Astrocyte of the cerebellum (primary cell): ENCODE measurements at regions not wholly inside any gene's neighbourhood (a gene's known extent, or its start where the extent isn't known, plus 50 kb on each side); places are given as distances from the start of the nearest gene placed in this dataset.

ENCODE experiments used
- DNase-seq: peaks from one replicate; pipeline ENCODE4 v3.0.0-alpha.2; 2011; ENCODE audit warnings: low read depth
- H3K4me3 ChIP-seq: 2 replicates; pipeline ENCODE4 v1.5.1; 2011; ENCODE audit warnings: mild to moderate bottlenecking, low read depth, low read length, moderate library complexity
- CTCF ChIP-seq: IDR thresholded peaks from 2 replicates; pipeline ENCODE4 v1.5.1; 2012; ENCODE audit warnings: low read length, low read depth, moderate library complexity, mild to moderate bottlenecking; ENCODE audit errors: missing control alignments
- in situ Hi-C: cut with HindIII; loops from 2 replicates; pipeline ENCODE4 v1.10.0; 2017; ENCODE audit warnings: low sequenced_read_pairs

DNA sequence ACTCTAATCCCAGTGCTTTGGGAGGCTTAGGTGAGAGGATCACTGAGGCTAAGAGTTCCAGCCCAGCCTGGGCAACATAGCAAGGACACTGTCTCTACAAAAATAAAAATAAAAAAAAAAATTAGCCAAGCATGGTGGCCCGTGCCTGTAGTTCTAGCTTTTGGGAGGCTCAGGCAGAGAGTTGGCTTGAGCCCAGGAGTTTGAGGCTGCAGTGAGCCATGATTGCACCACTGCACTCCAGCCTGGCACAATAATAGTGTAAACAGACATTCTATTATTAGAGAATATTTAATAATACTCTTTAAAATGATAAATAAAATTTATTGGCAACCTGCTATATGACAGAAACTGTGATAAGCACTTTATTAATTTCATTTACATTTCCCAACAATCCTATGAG lies 908.9 kb downstream of the TUSC7 start:
- in situ Hi-C loops = no loop called here
- DNase-seq = no peak
- no peak for TF ChIP-seq CTCF
- H3K4me3 ChIP-seq = no peak overlapping the region

GRCh38 chr3:117619805-117620204 lies 910.2 kb downstream of the TUSC7 start:
- TF ChIP-seq CTCF = no peak
- in situ Hi-C loops = no loop called here
- DNase-seq = no peak
- no peak overlapping the region for H3K4me3 ChIP-seq

GRCh38 chr3:117622171-117622841 lies 912.7 kb downstream of the TUSC7 start:
- DNase-seq = peak; percentile 53
- in situ Hi-C loops = no loop called here
- H3K4me3 ChIP-seq = no peak overlapping the region

GRCh38 chr3:117624424-117624823 lies 914.8 kb downstream of the TUSC7 start:
- no peak for DNase-seq
- TF ChIP-seq CTCF = no peak
- H3K4me3 ChIP-seq = no peak overlapping the region
- in situ Hi-C loops = no loop called here

More at GRCh38 chr3:117622171-117622841, 912.7 kb downstream of the TUSC7 start:
- no peak for TF ChIP-seq CTCF

GRCh38 chr3:117625174-117625573 lies 915.6 kb downstream of the TUSC7 start:
- in situ Hi-C loops = no loop called here
- DNase-seq = no peak
- H3K4me3 ChIP-seq = no peak overlapping the region
- TF ChIP-seq CTCF = no peak

DNA sequence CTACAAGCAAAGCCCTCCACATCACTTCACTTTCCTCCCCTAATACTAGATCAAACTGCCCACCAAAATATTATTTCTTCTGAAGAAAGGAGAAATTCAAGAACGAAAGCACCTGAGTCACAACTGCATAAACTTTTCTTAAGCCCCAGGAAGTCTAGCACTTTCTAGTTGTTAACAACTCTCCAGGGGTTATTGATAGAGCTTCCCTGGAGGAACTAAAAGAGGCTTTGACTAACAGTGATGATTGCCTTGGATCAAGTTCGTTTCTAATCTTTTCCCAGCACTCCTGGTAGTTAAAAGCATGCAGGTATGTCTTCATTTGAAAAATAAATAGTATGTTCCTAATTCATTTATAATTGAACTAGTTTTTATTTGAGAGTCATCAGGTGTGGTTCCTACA lies 917.0 kb downstream of the TUSC7 start:
- DNase-seq = no peak
- no peak for TF ChIP-seq CTCF
- in situ Hi-C loops = no loop called here
- H3K4me3 ChIP-seq = no peak overlapping the region

- peak; percentile 85 for DNase-seq
- no peak overlapping the region for H3K4me3 ChIP-seq
- in situ Hi-C loops = no loop called here
- no peak for TF ChIP-seq CTCF
Observed at GRCh38 chr3:117628823-117629291, 919.3 kb downstream of the TUSC7 start.
